ENCODE measurements at regions not wholly inside any gene's neighbourhood (a gene's known extent, or its start where the extent isn't known, plus 50 kb on each side); places are given as distances from the start of the nearest gene placed in this dataset.

DNA sequence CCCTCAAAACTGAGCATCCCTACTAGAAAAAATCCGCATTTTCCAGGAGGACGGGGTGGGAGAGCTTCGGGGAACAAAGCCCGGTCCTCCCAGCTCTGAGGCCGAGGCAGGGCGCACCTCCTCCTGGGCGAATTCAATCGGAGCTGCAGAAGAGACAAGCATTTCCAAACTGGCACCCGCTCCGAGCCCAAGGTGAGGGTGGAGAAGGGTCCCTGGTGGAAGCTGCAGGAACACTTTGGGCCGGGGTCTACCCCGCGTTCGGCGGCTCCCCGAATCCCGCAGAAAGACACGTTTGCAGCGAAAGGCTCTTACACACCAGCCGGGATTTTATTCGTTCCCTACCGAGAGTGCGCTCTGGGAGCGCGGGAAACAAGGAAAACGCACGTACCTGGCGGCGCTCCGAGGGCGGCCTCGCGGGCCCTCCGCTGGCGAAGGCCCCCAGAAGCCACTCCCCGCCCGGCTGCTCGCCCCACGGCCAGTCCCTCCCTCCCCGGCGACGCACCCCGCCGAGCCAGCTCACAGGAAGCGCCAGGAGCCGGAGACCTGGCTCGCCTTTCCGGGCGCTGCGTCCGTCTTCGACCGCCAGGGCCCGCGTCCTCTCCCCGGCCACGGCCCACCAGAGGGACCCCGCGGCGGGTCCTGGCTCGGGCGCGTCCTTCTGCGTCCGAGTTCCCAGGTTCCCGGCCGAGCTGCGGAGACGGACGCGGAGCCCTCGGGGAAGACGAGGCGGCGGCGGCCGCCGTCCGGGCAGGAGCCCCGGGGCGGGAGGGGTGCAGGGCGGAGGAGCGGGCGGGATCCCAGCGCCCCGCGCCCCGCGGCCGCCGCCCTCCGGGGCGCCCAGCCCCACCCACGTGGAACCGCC, 49.8 kb upstream of the BAHCC1 start:
- peak; percentile 80 for DNase-seq (ENCODE audit: low read depth)
